Aorta (tissue), 5 donors: ENCODE measurements at regions not wholly inside any gene's neighbourhood (a gene's known extent, or its start where the extent isn't known, plus 50 kb on each side); places are given as distances from the start of the nearest gene placed in this dataset.

Experiments
- ATAC-seq: fragments of 200-7000 bp; cut with Tn5 transposase; one replicate; pipeline ENCODE4 v1.9.1; 2022; ENCODE audit warnings: moderate library complexity; ENCODE audit not compliant: low FRiP score
- DNase-seq, 2 donors: peaks; one replicate each; pipeline ENCODE4 v3.0.0-alpha.2; 2020
- H3K27ac ChIP-seq, 2 donors: one replicate each; pipeline ENCODE4 v1.5.1; 2013; ENCODE audit warnings: low read length in 2 of 2, mild to moderate bottlenecking in 2 of 2, moderate library complexity in 2 of 2, control low read depth in 1 of 2, inconsistent platforms in 1 of 2, low read depth in 1 of 2
- H3K27me3 ChIP-seq, 2 donors: one replicate each; pipeline ENCODE4 v1.6.1; 2013; ENCODE audit warnings: control low read depth in 1 of 2, low read length in 1 of 2, mild to moderate bottlenecking in 1 of 2, moderate library complexity in 1 of 2; ENCODE audit not compliant: insufficient read depth in 2 of 2, control insufficient read depth in 1 of 2
- H3K36me3 ChIP-seq, 2 donors: one replicate each; pipeline ENCODE4 v1.6.1; 2013; ENCODE audit warnings: control low read depth in 1 of 2, low read length in 1 of 2, mild to moderate bottlenecking in 1 of 2; ENCODE audit not compliant: insufficient read depth in 2 of 2, control insufficient read depth in 1 of 2
- H3K4me1 ChIP-seq, 2 donors: one replicate each; pipeline ENCODE4 v1.6.1; 2013; ENCODE audit warnings: low read length in 2 of 2, control low read depth in 1 of 2, mild to moderate bottlenecking in 1 of 2, moderate library complexity in 1 of 2; ENCODE audit not compliant: insufficient read depth in 2 of 2, control insufficient read depth in 1 of 2
- H3K4me3 ChIP-seq, 2 donors: one replicate each; pipeline ENCODE4 v1.5.1; 2013; ENCODE audit warnings: low read length in 2 of 2, control low read depth in 1 of 2, mild to moderate bottlenecking in 1 of 2
- H3K9me3 ChIP-seq: one replicate; pipeline ENCODE4 v1.6.1; 2013; ENCODE audit warnings: mild to moderate bottlenecking, low read length; ENCODE audit not compliant: control insufficient read depth
- WGBS, 2 donors: extraction: QIAGEN DNeasy Blood & Tissue Kit; methylation state at CpG; one replicate each; pipeline ENCODE4 v1.1.7; 2013; 5-methylcytosine and 5-hydroxymethylcytosine counted together
- intact Hi-C, 2 donors: fragments of 100-400 bp; cut with DNase I; formaldehyde crosslinking; loops; one replicate each; pipeline versions ENCODE4 v1.14.2 to v1.15.0; 2022
- donor health status: healthy with polysubstance abuse.
- donor health status: Bipolar disorder and iron deficiency.
- donor health status: DM: no; HTN: no; CAD: no.
- donor health status: DM: no; HTN: no; CAD: no.
- donor health status: DM: yes; HTN: yes; CAD: no.

DNA sequence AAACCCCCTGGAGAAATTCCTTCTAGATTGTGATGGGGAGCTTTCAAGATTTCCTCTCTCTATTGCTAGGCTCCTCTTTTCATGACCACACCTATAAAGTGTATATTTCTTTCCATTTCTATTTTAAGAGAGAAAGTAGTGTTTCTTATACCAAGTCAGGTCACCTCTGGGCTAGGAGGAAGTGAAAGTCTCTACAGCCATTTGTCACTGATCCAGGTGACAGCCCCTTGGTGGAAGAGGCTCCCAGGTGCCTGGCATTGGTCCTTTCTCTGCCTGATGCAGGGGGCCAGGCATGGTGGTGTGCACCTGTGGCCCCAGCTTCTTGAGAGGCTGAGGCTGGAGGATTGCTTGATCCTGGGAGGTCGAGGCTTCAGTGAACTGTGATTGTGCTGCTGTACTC is 64.7 kb downstream of the DHCR7 start:
- 78 to 85% methylated on average over 1 of the region's 1 CpG for WGBS, 2 donors
- Histone ChIP-seq H3K27me3 (no peaks in the 10 kb centered on the region), H3K27ac (no peak overlapping the region), H3K4me1 (no peaks in the 10 kb centered on the region), H3K36me3 (no peaks in the 10 kb centered on the region), H3K9me3 (peaks cover 4% of the 10 kb centered on the region), H3K4me3 (no peak overlapping the region)
- ATAC-seq (no peak), DNase-seq (no peak)
- intact Hi-C loops, result no loop called here

DNA sequence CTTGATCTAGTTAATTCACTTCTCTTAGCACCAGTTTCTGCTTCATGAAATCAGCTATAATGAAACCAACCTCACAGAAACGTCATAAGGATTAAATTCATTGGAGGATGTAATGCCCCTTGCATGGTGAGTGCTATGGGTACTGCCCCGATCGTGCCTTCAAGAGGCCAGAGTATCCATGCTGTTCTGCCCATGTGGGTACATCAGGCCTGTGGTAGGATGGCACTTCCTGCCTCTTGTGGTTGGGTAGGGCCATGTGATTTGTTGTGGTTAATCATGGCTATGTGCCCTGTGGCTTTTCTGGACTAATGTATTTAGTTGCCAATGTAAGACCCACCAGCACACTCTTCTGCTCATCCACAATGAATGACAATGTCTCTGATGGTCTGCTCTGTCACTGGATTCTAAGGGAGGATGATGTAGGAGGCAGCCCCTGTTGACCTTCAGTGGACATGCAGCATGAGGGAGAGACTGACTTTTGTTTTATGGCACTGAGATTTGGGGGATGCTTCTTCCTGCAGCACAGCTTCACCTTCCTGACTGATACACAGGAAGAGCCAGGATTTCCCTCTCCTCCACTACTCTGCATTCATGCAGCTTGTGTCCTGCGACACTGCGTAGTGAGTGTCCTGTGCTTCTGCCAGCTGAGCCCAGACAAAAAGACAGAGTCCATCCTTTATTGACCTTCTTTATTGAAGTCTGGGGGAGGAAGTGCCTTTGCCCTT is 66.2 kb downstream of the DHCR7 start:
- Histone ChIP-seq H3K27me3 (no peaks in the 10 kb centered on the region), H3K4me1 (no peaks in the 10 kb centered on the region), H3K4me3 (no peak overlapping the region), H3K36me3 (no peaks in the 10 kb centered on the region), H3K9me3 (peaks cover 4% of the 10 kb centered on the region), H3K27ac (no peak overlapping the region)
- ATAC-seq, result no peak
- DNase-seq, result no peak
- 82 to 84% methylated on average over 5 of the region's 5 CpGs for WGBS, 2 donors
- intact Hi-C loops, result no loop called here

DNA sequence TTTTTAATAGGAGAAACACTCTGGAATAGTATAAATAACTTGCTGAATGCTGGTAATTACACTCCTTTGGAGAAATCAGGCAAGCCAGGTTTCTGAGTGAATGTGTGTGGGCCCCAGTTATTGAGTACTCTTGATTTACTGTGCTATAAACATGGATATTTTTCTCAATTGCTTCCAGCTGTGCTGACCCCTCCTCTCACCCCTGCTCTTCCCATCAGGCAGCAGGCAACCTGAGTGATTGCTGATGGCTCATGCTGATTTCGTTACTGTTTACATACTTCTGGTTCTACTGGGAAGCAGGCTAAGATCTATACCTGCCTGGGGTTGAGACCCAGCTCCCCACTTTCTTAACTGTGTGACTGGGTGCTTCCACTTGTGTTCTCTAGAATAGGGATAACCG is 68.5 kb downstream of the DHCR7 start:
- WGBS, 2 donors, result 48 to 52% methylated on average over 2 of the region's 2 CpGs
- DNase-seq, result no peak
- ATAC-seq, result no peak
- intact Hi-C loops, result loop anchor here in 1 of 2 donors (5.0 to 10.0 kb wide), 2 partner anchors 292 to 915 kb away; no protein-coding TSS in a partner anchor
- Histone ChIP-seq H3K36me3 (no peaks in the 10 kb centered on the region), H3K27ac (no peak overlapping the region), H3K4me1 (no peaks in the 10 kb centered on the region), H3K4me3 (no peak overlapping the region), H3K9me3 (peaks cover 4% of the 10 kb centered on the region), H3K27me3 (no peaks in the 10 kb centered on the region)

DNA sequence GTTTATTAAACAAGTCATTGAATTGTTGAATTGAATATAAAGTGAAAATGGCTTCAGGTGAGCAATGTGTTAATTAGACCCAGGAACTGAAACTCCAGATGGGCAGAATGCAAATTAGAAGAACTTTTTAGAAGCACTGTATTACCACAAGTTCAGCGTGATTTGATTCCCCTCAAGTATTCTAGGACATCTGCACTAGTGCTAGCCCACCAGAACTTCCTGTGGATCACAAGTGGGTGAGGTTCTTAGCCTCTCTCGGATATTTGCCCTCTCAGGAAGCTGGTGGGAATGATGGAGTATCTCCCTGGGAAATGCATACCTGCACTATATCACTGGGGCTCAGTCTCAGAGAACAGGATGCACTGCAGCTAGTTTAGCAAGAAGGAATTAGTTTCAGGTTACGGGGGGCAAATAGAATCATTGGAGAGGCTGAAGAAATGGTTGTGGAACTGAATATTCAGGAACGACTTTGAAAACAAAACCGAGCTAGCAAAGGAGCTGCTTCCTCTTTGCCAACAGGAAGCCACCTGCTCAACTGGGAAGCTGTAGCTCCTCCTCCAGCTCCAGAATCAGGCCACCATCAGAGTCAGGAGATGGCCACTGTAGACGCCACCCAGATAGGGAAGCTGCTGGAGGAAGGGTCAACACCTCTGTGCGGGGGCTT is 74.3 kb downstream of the DHCR7 start:
- H3K27ac ChIP-seq, result no peak overlapping the region
- intact Hi-C loops, result loop anchor here in 1 of 2 donors (10.0 kb wide), 1 partner anchor 909 kb away; no protein-coding TSS in a partner anchor
- no peaks in the 10 kb centered on the region for H3K36me3 ChIP-seq
- H3K27me3 ChIP-seq, result no peaks in the 10 kb centered on the region
- no peaks in the 10 kb centered on the region for H3K4me1 ChIP-seq
- no peak for ATAC-seq
- H3K4me3 ChIP-seq, result no peak overlapping the region
- WGBS, 2 donors, result 59 to 62% methylated on average over 7 of the region's 7 CpGs
- no peaks in the 10 kb centered on the region for H3K9me3 ChIP-seq
- no peak for DNase-seq

DNA sequence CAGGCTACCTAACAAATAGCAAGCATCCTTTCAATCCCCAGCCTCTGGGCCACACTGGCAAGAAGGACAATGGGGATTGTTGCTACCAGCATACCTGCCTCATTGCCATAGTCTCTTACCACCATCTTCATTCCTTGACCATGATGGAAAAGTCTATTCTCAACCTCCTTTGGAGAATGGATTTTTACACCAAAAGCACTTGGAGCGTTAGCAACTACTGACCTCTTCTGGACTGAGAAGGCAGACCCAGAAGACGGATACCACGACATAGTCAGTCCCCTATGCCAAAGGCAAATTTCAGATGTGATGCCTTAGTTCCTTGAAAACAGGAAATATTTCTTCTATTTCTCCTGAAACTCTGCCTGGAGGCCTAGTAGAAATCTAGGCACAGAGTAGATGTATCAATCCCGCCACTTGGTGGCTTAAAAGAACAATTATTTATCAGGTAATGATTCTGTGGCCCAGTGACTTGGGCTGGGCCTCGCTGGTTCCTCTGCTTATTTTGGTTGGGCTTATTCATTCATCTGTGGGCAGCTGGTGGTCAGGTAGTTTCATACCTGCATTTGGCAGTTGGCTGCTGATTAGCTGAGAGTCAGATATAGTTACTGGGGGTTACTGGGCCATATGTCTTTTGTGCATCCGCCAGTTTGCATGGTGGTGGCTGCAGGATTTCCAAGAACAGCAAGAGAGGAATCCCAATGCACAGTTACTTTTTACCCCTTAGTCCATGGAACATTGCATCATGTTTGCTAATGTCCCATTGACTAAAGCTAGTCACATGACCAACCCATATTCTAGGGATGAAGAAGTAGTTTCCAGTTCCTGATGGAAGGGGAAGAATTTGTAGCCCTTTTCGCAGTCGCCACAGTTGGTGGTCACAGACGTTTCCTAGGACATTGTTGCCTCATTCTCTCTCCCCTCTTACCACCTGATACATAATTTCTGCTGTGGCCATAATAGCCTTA is 75.2 kb downstream of the DHCR7 start:
- DNase-seq (no peak), ATAC-seq (no peak)
- H3K36me3 ChIP-seq, result no peaks in the 10 kb centered on the region
- H3K9me3 ChIP-seq, result no peaks in the 10 kb centered on the region
- intact Hi-C loops, result loop anchor here in 1 of 2 donors (10.0 kb wide), 1 partner anchor 908 kb away; no protein-coding TSS in a partner anchor
- no peak overlapping the region for H3K27ac ChIP-seq
- H3K27me3 ChIP-seq, result no peaks in the 10 kb centered on the region
- WGBS, 2 donors, result 66 to 68% methylated on average over 9 of the region's 9 CpGs
- H3K4me1 ChIP-seq, result no peaks in the 10 kb centered on the region
- no peak overlapping the region for H3K4me3 ChIP-seq

DNA sequence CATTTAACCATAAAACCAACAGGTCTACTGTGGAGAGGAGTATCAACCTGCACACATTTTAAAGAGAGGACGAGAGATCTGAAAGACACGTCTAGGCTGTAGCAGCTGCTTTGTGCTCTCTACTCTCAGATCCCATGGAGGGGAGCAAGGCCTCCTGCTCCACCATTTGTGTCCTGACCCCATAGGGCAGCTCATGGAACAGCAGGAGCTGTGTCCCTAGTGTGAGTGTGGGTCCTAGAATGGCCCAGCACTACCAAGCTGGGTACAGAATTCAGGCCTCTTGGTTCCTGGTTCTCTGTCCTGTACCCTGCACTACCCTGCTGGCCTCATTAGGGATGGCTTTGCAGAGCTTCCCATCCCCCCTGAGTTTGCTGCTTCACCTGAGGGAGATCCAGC is 76.5 kb downstream of the DHCR7 start:
- H3K36me3 ChIP-seq, result no peaks in the 10 kb centered on the region
- H3K27ac ChIP-seq, result no peak overlapping the region
- DNase-seq, result no peak
- H3K4me1 ChIP-seq, result no peaks in the 10 kb centered on the region
- 82 to 91% methylated on average over 2 of the region's 2 CpGs for WGBS, 2 donors
- H3K9me3 ChIP-seq, result no peaks in the 10 kb centered on the region
- H3K4me3 ChIP-seq, result no peak overlapping the region
- no peaks in the 10 kb centered on the region for H3K27me3 ChIP-seq
- ATAC-seq, result peak; percentile 16
- intact Hi-C loops, result loop anchor here in 1 of 2 donors (10.0 kb wide), 1 partner anchor 907 kb away; no protein-coding TSS in a partner anchor

DNA sequence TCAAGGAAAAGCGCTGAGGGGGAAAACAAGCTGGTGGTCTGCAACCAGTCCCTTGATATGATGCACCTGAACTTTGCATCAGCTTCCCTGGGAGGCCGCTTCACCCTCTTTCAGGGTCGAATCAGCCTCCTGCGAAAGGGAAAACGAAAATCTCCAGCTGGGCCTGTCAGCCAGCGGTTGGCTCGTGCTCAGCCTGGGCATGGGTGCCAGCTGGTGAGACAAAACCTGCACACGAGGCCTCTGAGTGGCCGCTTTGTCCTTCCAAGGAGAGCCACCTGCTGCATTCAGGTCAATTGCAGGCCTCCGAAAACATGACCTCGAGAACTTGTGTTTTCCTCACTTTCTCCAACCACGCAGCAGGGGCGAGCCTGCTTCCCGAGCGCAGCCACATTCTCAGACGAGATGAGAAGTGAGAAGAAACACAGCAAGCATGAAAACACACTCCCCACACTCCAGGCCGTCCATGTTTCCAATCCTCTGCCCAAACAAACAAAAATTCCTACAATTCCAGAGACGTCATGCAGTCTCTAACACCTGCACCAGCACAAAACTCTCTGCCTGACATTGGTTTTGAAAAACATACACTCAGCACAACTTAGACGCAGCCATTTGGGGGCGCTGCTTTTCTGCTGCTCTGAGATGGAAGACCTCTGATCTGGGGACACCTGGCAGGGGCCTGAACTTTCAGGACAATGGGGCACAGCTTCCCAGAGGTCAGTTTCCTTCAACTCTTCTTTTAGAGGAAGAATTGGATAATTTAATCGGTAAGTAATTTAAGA is 77.1 kb downstream of the DHCR7 start:
- Histone ChIP-seq H3K9me3 (no peaks in the 10 kb centered on the region), H3K4me1 (no peaks in the 10 kb centered on the region), H3K36me3 (no peaks in the 10 kb centered on the region), H3K27me3 (no peaks in the 10 kb centered on the region), H3K4me3 (no peak overlapping the region), H3K27ac (no peak overlapping the region)
- WGBS, 2 donors, result 75 to 81% methylated on average over 21 of the region's 21 CpGs
- ATAC-seq, result no peak
- DNase-seq, result no peak
- intact Hi-C loops, result loop anchor here in 1 of 2 donors (10.0 kb wide), 1 partner anchor 906 kb away; no protein-coding TSS in a partner anchor
